HCT116 (cell line): ENCODE measurements at regions not wholly inside any gene's neighbourhood (a gene's known extent, or its start where the extent isn't known, plus 50 kb on each side); places are given as distances from the start of the nearest gene placed in this dataset.

Experiments
- ATAC-seq: fragments of 200-7000 bp; cut with Tn5 transposase; 2 replicates; pipeline ENCODE4 v1.9.1; 2020; ENCODE audit warnings: mild to moderate bottlenecking, moderate library complexity
- BruUV-seq: library from RNA; stranded (reverse); fragments of 400-500 nt; replicated peaks from 2 replicates; lab custom pipeline; 2021; lab: Mats Ljungman, UMichigan
- CTCF ChIA-PET: fragments of 300-600 bp; sonication (Branson Sonifier 250); formaldehyde crosslinking; loops from one replicate; lab custom pipeline; 2021; ENCODE audit warnings: antibody characterized with exemption; lab: Charles Lee
- POLR2A ChIA-PET: fragments of 300-600, 350-600 bp; sonication (Branson Sonifier 250); formaldehyde crosslinking; loops from one replicate; lab custom pipeline; 2021; ENCODE audit warnings: antibody characterized with exemption; lab: Charles Lee
- RAD21 ChIA-PET, 2 experiments: fragments of 300-600 bp; sonication (Branson Sonifier 250); formaldehyde crosslinking; loops; one replicate each; lab custom pipeline; 2023; ENCODE audit warnings: low total read pairs in 2 of 2; ENCODE audit not compliant: uncharacterized antibody in 2 of 2, unreplicated experiment in 2 of 2, low non-redundant PET in 1 of 2; lab: Charles Lee
- DNase-seq: peaks from one replicate; pipeline ENCODE4 v3.0.0-alpha.2; 2010; ENCODE audit warnings: low read depth, low spot score
- H2AFZ ChIP-seq: fragments of 200-600 bp; shearing (Covaris generic), sonication (generic); 2 replicates; pipeline ENCODE4 v1.6.1; 2017; ENCODE audit warnings: low read depth, mixed run types, mixed read lengths, antibody characterized with exemption, low read length; ENCODE audit not compliant: poor library complexity, severe bottlenecking
- H3K27ac ChIP-seq: 2 replicates; pipeline ENCODE4 v1.5.1; 2012; ENCODE audit warnings: low read depth, low read length
- H3K27me3 ChIP-seq: fragments of 200-600 bp; sonication (generic); 2 replicates; pipeline ENCODE4 v1.6.1; 2016; ENCODE audit warnings: mixed run types, low read length, mixed read lengths; ENCODE audit not compliant: insufficient read depth
- H3K36me3 ChIP-seq, 2 experiments: fragments of 200-500 bp in 1 of 2; fragments of 200-600 bp in 1 of 2; sonication (Bioruptor generic) in 1 of 2; sonication (generic) in 1 of 2; 2 replicates each; pipeline versions ENCODE4 v1.5.1 to v1.6.1; 2014 to 2016; ENCODE audit warnings: low read length in 2 of 2, inconsistent platforms in 1 of 2, mixed read lengths in 1 of 2, mixed run types in 1 of 2; ENCODE audit not compliant: insufficient read depth in 2 of 2, control insufficient read depth in 1 of 2
- H3K4me1 ChIP-seq, 2 experiments: fragments of 200-600 bp in 1 of 2; sonication (generic) in 1 of 2; 2 replicates each; pipeline versions ENCODE4 v1.5.1 to v1.6.1; 2012 to 2017; ENCODE audit warnings: low read length in 2 of 2, inconsistent platforms in 1 of 2, mild to moderate bottlenecking in 1 of 2, mixed read lengths in 1 of 2, mixed run types in 1 of 2, moderate library complexity in 1 of 2; ENCODE audit not compliant: insufficient read depth in 2 of 2, control insufficient read depth in 1 of 2
- H3K4me2 ChIP-seq: fragments of 200-600 bp; sonication (generic); 2 replicates; pipeline ENCODE4 v1.6.1; 2017; ENCODE audit warnings: mixed run types, low read length, mixed read lengths
- H3K4me3 ChIP-seq, 2 experiments: fragments of 200-600 bp in 1 of 2; sonication (generic) in 1 of 2; replicated peaks in 1 of 2; 2 replicates each; pipeline ENCODE4 v1.5.1; 2011 to 2016; ENCODE audit warnings: low read length in 2 of 2, control low read depth in 1 of 2, low read depth in 1 of 2, mild to moderate bottlenecking in 1 of 2, mixed read lengths in 1 of 2, mixed run types in 1 of 2
- H3K79me2 ChIP-seq: fragments of 200-600 bp; sonication (generic); 2 replicates; pipeline ENCODE4 v1.6.1; 2017; ENCODE audit warnings: mild to moderate bottlenecking, mixed run types, low read length, moderate library complexity, mixed read lengths; ENCODE audit not compliant: insufficient read depth
- H3K9ac ChIP-seq: fragments of 200-600 bp; sonication (generic); 2 replicates; pipeline ENCODE4 v1.6.1; 2016; ENCODE audit warnings: low read length, mixed read lengths
- H3K9me2 ChIP-seq: fragments of 200-600 bp; sonication (generic), shearing (Covaris generic); 2 replicates; pipeline ENCODE4 v1.6.1; 2017; ENCODE audit warnings: mixed run types, mild to moderate bottlenecking, moderate library complexity; ENCODE audit not compliant: insufficient read depth
- H3K9me3 ChIP-seq, 2 experiments: fragments of 200-500 bp in 1 of 2; fragments of 200-600 bp in 1 of 2; sonication (Bioruptor generic) in 1 of 2; sonication (generic) in 1 of 2; 2 replicates each; pipeline ENCODE4 v1.6.1; 2014 to 2017; ENCODE audit warnings: low read length in 2 of 2, mixed read lengths in 2 of 2, inconsistent platforms in 1 of 2, low read depth in 1 of 2, mild to moderate bottlenecking in 1 of 2, mixed run types in 1 of 2, moderate library complexity in 1 of 2; ENCODE audit not compliant: control insufficient read depth in 1 of 2, insufficient read depth in 1 of 2
- H4K20me1 ChIP-seq: fragments of 200-600 bp; sonication (generic), shearing (Covaris generic); 2 replicates; pipeline ENCODE4 v1.6.1; 2017; ENCODE audit warnings: mixed run types, mild to moderate bottlenecking, moderate library complexity; ENCODE audit not compliant: insufficient read depth
- ATF3 ChIP-seq: IDR thresholded peaks from 2 replicates; pipeline ENCODE4 v1.6.1; 2012
- CBX3 ChIP-seq: IDR thresholded peaks from 2 replicates; pipeline ENCODE4 v1.6.1; 2012; ENCODE audit warnings: low read depth
- EGR1 ChIP-seq: IDR thresholded peaks from 2 replicates; pipeline ENCODE4 v1.6.1; 2012; ENCODE audit warnings: low read depth
- EZH2 ChIP-seq: fragments of 200-600 bp; sonication (generic); IDR thresholded peaks from 2 replicates; pipeline ENCODE4 v1.6.1; 2017; ENCODE audit warnings: antibody characterized with exemption, mixed run types
- EZH2phosphoT487 ChIP-seq: fragments of 200-600 bp; IDR thresholded peaks from 2 replicates; pipeline ENCODE4 v1.6.1; 2018; ENCODE audit warnings: antibody characterized with exemption, borderline replicate concordance
- MAX ChIP-seq: IDR thresholded peaks from 2 replicates; pipeline ENCODE4 v1.6.1; 2012
- POLR2AphosphoS5 ChIP-seq: IDR thresholded peaks from 2 replicates; pipeline ENCODE4 v1.6.1; 2011; ENCODE audit warnings: mild to moderate bottlenecking, low read depth, low read length, moderate library complexity
- RAD21 ChIP-seq: IDR thresholded peaks from 2 replicates; pipeline ENCODE4 v1.6.1; 2012; ENCODE audit warnings: low read depth, mild to moderate bottlenecking
- REST ChIP-seq: IDR thresholded peaks from 2 replicates; pipeline ENCODE4 v1.6.1; 2012; ENCODE audit warnings: low read depth
- SP1 ChIP-seq: IDR thresholded peaks from 2 replicates; pipeline ENCODE4 v1.6.1; 2012; ENCODE audit warnings: low read depth
- TCF7L2 ChIP-seq: IDR thresholded peaks from 2 replicates; pipeline ENCODE4 v1.7.0; 2011; ENCODE audit warnings: borderline replicate concordance, inconsistent platforms; ENCODE audit not compliant: insufficient read depth, insufficient read length; ENCODE audit errors: extremely low read depth
- YY1 ChIP-seq: IDR thresholded peaks from 2 replicates; pipeline ENCODE4 v1.6.1; 2011; ENCODE audit warnings: low read length, low read depth, moderate library complexity, mild to moderate bottlenecking; ENCODE audit not compliant: insufficient replicate concordance; ENCODE audit errors: extremely low read depth
- ZFX ChIP-seq: fragments of 450-650 bp; IDR thresholded peaks from 2 replicates; pipeline ENCODE4 v1.6.1; 2017
- intact Hi-C: fragments of 100-400 bp; cut with micrococcal nuclease; formaldehyde crosslinking; loops from 2 replicates; pipeline ENCODE4 v1.10.0; 2022

- TF ChIP-seq REST (no peak), RAD21 (no peak), ATF3 (no peak), EGR1 (no peak)
- TF ChIP-seq, all 23 proteins: peak for 0
These were observed 441.7 kb downstream of the TRIB2 start (continued) for GRCh38 chr2:13158466-13158865.

DNA sequence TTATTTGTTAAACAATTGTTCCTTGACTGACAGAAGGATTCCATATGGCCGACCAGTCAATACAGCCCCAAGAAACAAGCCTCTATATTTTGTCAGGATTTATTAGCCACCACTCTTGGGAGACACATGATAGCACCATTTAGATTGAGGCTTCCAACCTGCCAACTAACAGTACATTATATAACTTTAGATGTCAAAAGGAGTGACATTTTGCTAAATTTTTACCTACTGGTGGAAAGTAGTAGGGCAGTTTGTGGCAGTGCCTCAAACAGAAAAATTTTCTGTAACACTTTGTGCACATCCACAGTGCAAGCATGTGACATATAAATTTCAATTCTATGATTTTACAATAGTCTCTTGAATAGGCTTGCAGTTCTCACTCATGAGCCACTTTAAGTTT is 464.0 kb downstream of the TRIB2 start:
- Histone ChIP-seq H3K4me2 (no peak overlapping the region), H3K27ac (no peak overlapping the region)
- RAD21 ChIA-PET, result no interaction called here

More for the DNA sequence above, 464.0 kb downstream of the TRIB2 start:
- H2AFZ ChIP-seq, result no peak overlapping the region
- no peaks in the 10 kb centered on the region for H4K20me1 ChIP-seq
- no peak for ATAC-seq
- no peaks in the 10 kb centered on the region for H3K27me3 ChIP-seq
- H3K79me2 ChIP-seq, result no peaks in the 10 kb centered on the region
- no peak overlapping the region for H3K4me3 ChIP-seq
- no peaks in the 10 kb centered on the region for H3K4me1 ChIP-seq
- H3K9me3 ChIP-seq, result peaks cover 0 to 5% of the 10 kb centered on the region in 2 experiments; a peak in 2 of 4 replicates
- ChIA-PET POLR2A (no interaction called here), CTCF (no interaction called here)
- no peaks in the 10 kb centered on the region for H3K36me3 ChIP-seq
- no TSS peak for BruUV-seq
- TF ChIP-seq YY1 (no peak), POLR2AphosphoS5 (no peak), MAX (no peak), ZFX (no peak), CBX3 (no peak), TCF7L2 (no peak), ATF3 (no peak), EZH2phosphoT487 (no peak), RAD21 (no peak), EZH2 (no peak), EGR1 (no peak), SP1 (no peak)
- H3K9ac ChIP-seq, result no peak overlapping the region
- no peak for DNase-seq
- H3K9me2 ChIP-seq, result no peaks in the 10 kb centered on the region
- intact Hi-C loops, result no loop called here
